Neuronal stem cell (in vitro differentiated cells): ENCODE measurements at regions not wholly inside any gene's neighbourhood (a gene's known extent, or its start where the extent isn't known, plus 50 kb on each side); places are given as distances from the start of the nearest gene placed in this dataset.
"Not testable (repeated sequence)": the region's sequence is repeated elsewhere in the genome, so short reads cannot be mapped to it uniquely, and the experiment has no call there.

ENCODE experiments used
- DNase-seq: peaks from one replicate; pipeline ENCODE4 v3.0.0-alpha.2; 2013; ENCODE audit warnings: low spot score
- H2AFZ ChIP-seq: one replicate; pipeline ENCODE4 v1.6.1; 2013; ENCODE audit warnings: mild to moderate bottlenecking, low read length, inconsistent platforms
- H2AK5ac ChIP-seq: 2 replicates; pipeline ENCODE4 v1.6.1; 2013; ENCODE audit warnings: low read depth, mild to moderate bottlenecking, inconsistent platforms, low read length, moderate library complexity, mixed read lengths
- H2BK120ac ChIP-seq: 2 replicates; pipeline ENCODE4 v1.6.1; 2013; ENCODE audit warnings: low read depth, mild to moderate bottlenecking, inconsistent platforms, low read length, moderate library complexity, mixed read lengths
- H2BK12ac ChIP-seq: one replicate; pipeline ENCODE4 v1.6.1; 2013; ENCODE audit warnings: low read length, inconsistent platforms
- H2BK15ac ChIP-seq: 2 replicates; pipeline ENCODE4 v1.6.1; 2013; ENCODE audit warnings: mild to moderate bottlenecking, low read length, inconsistent platforms, mixed read lengths
- H2BK5ac ChIP-seq: one replicate; pipeline ENCODE4 v1.6.1; 2013; ENCODE audit warnings: inconsistent platforms, mild to moderate bottlenecking, low read length, moderate library complexity
- H3K14ac ChIP-seq: one replicate; pipeline ENCODE4 v1.6.1; 2013; ENCODE audit warnings: low read length, inconsistent platforms
- H3K18ac ChIP-seq: 2 replicates; pipeline ENCODE4 v1.6.1; 2013; ENCODE audit warnings: low read length, inconsistent platforms
- H3K23ac ChIP-seq: 2 replicates; pipeline ENCODE4 v1.6.1; 2013; ENCODE audit warnings: low read depth, mild to moderate bottlenecking, mixed read lengths, low read length, inconsistent platforms; ENCODE audit not compliant: poor library complexity
- H3K27ac ChIP-seq: replicated peaks from 3 replicates; pipeline ENCODE4 v1.5.1; 2013; ENCODE audit warnings: low read length, inconsistent platforms
- H3K27me3 ChIP-seq, 3 experiments: 2 replicates each; pipeline ENCODE4 v1.6.1; 2013; ENCODE audit warnings: low read length in 3 of 3, mild to moderate bottlenecking in 2 of 3, inconsistent platforms in 1 of 3, low read depth in 1 of 3, mixed read lengths in 1 of 3, moderate library complexity in 1 of 3; ENCODE audit not compliant: control insufficient read depth in 3 of 3, insufficient read depth in 3 of 3
- H3K36me3 ChIP-seq, 2 donors: replicated peaks in 1 of 2; 2 replicates each; pipeline ENCODE4 v1.6.1; 2013; ENCODE audit warnings: low read length in 2 of 2; ENCODE audit not compliant: control insufficient read depth in 2 of 2, insufficient read depth in 2 of 2
- H3K4ac ChIP-seq: 2 replicates; pipeline ENCODE4 v1.6.1; 2013; ENCODE audit warnings: inconsistent platforms, mild to moderate bottlenecking, low read length, moderate library complexity
- H3K4me1 ChIP-seq, 2 donors: 1 replicate in 1 of 2; 2 replicates in 1 of 2; pipeline ENCODE4 v1.6.1; 2013; ENCODE audit warnings: low read length in 2 of 2, low read depth in 1 of 2; ENCODE audit not compliant: control insufficient read depth in 2 of 2, insufficient read depth in 1 of 2
- H3K4me2 ChIP-seq: one replicate; pipeline ENCODE4 v1.6.1; 2013; ENCODE audit warnings: mild to moderate bottlenecking, low read length, inconsistent platforms; ENCODE audit not compliant: insufficient read depth, poor library complexity, severe bottlenecking
- H3K4me3 ChIP-seq, 2 donors: 2 replicates each; pipeline ENCODE4 v1.5.1; 2013; ENCODE audit warnings: low read length in 2 of 2, mild to moderate bottlenecking in 2 of 2, inconsistent platforms in 1 of 2, moderate library complexity in 1 of 2
- H3K79me1 ChIP-seq: one replicate; pipeline ENCODE4 v1.6.1; 2013; ENCODE audit warnings: low read depth, mild to moderate bottlenecking, inconsistent platforms, low read length, moderate library complexity
- H3K9ac ChIP-seq: one replicate; pipeline ENCODE4 v1.6.1; 2013; ENCODE audit warnings: mild to moderate bottlenecking, low read depth, low read length, inconsistent platforms; ENCODE audit not compliant: poor library complexity
- H3K9me3 ChIP-seq, 2 donors: replicated peaks in 1 of 2; 2 replicates each; pipeline versions ENCODE3 to v1.6.1; 2013; ENCODE audit warnings: low read length in 2 of 2, mild to moderate bottlenecking in 2 of 2, inconsistent platforms in 1 of 2, low read depth in 1 of 2, mixed read lengths in 1 of 2, moderate library complexity in 1 of 2; ENCODE audit not compliant: control insufficient read depth in 2 of 2, insufficient read depth in 1 of 2
- H4K8ac ChIP-seq: one replicate; pipeline ENCODE4 v1.6.1; 2013; ENCODE audit warnings: low read depth, mild to moderate bottlenecking, inconsistent platforms, low read length, moderate library complexity
- H4K91ac ChIP-seq: one replicate; pipeline ENCODE4 v1.6.1; 2013; ENCODE audit warnings: low read length, low read depth, mild to moderate bottlenecking, inconsistent platforms; ENCODE audit not compliant: poor library complexity
- WGBS, 2 donors: extraction: QIAGEN DNeasy Blood & Tissue Kit; methylation state at CpG; one replicate each; pipeline ENCODE4 v1.1.7; 2013; ENCODE audit warnings: missing lambda C conversion rate in 2 of 2, mixed read lengths in 1 of 2; ENCODE audit not compliant: insufficient read length in 2 of 2, insufficient replicate concordance in 1 of 2; ENCODE audit errors: extremely low coverage in 2 of 2; 5-methylcytosine and 5-hydroxymethylcytosine counted together

GRCh38 chr21:32823296-32823695 is 51.7 kb upstream of the PAXBP1 start:
- H2AK5ac ChIP-seq, H3K4me1 ChIP-seq, H3K4me3 ChIP-seq, H3K4me2 ChIP-seq, H4K8ac ChIP-seq, H3K27ac ChIP-seq, H2AFZ ChIP-seq, H3K4ac ChIP-seq, H2BK120ac ChIP-seq, H2BK12ac ChIP-seq, H2BK5ac ChIP-seq, H2BK15ac ChIP-seq, H3K9ac ChIP-seq, H3K79me1 ChIP-seq, H3K23ac ChIP-seq, H3K27me3 ChIP-seq, H3K14ac ChIP-seq, H3K9me3 ChIP-seq, H3K36me3 ChIP-seq, H4K91ac ChIP-seq, DNase-seq, H3K18ac ChIP-seq: not testable (repeated sequence)
- WGBS, 2 donors = no CpG with 5 or more reads among the region's 1 CpG

GRCh38 chr21:32824950-32825349 is 53.4 kb upstream of the PAXBP1 start:
- Histone ChIP-seq H3K14ac (no peak overlapping the region), H3K9me3 (no peaks in the 10 kb centered on the region), H3K4me3 (no peak overlapping the region), H3K79me1 (no peaks in the 10 kb centered on the region), H3K4me1 (no peaks in the 10 kb centered on the region), H3K4ac (no peak overlapping the region), H3K36me3 (no peaks in the 10 kb centered on the region), H2BK120ac (no peak overlapping the region), H2BK12ac (no peak overlapping the region), H3K27me3 (no peaks in the 10 kb centered on the region), H2BK5ac (no peak overlapping the region), H2AK5ac (no peak overlapping the region), H2AFZ (no peak overlapping the region), H3K18ac (no peak overlapping the region), H3K27ac (no peak overlapping the region), H3K9ac (no peak overlapping the region), H2BK15ac (no peak overlapping the region), H3K23ac (no peak overlapping the region), H4K8ac (no peak overlapping the region), H4K91ac (no peak overlapping the region), H3K4me2 (no peak overlapping the region)
- no peak for DNase-seq
- no CpG with 5 or more reads among the region's 1 CpG for WGBS, 2 donors

- Histone ChIP-seq H3K4ac (no peak overlapping the region), H2BK15ac (no peak overlapping the region), H2BK5ac (no peak overlapping the region), H2BK12ac (no peak overlapping the region), H3K4me2 (no peak overlapping the region), H3K36me3 (no peaks in the 10 kb centered on the region), H2BK120ac (no peak overlapping the region), H2AK5ac (no peak overlapping the region), H3K18ac (peak overlapping the region; percentile 13), H3K9ac (no peak overlapping the region), H3K4me3 (no peak overlapping the region), H3K27ac (no peak overlapping the region), H3K14ac (no peak overlapping the region), H4K91ac (no peak overlapping the region), H4K8ac (no peak overlapping the region), H3K79me1 (no peaks in the 10 kb centered on the region), H3K27me3 (no peaks in the 10 kb centered on the region), H2AFZ (no peak overlapping the region), H3K4me1 (no peaks in the 10 kb centered on the region), H3K9me3 (no peaks in the 10 kb centered on the region), H3K23ac (no peak overlapping the region)
- WGBS, 2 donors = no CpG with 5 or more reads among the region's 9 CpGs
- no peak for DNase-seq
Observed at GRCh38 chr21:32826329-32827167, 55.0 kb upstream of the PAXBP1 start.

- Histone ChIP-seq H4K91ac (no peak overlapping the region), H3K36me3 (no peaks in the 10 kb centered on the region), H3K27me3 (peaks cover 0 to 7% (median 0%) of the 10 kb centered on the region in 3 experiments), H2BK12ac (no peak overlapping the region), H3K4me1 (no peaks in the 10 kb centered on the region), H3K18ac (no peak overlapping the region), H3K9ac (no peak overlapping the region), H2AK5ac (no peak overlapping the region), H3K4me3 (no peak overlapping the region), H2BK5ac (no peak overlapping the region), H2AFZ (no peak overlapping the region), H3K4me2 (no peak overlapping the region), H3K23ac (no peak overlapping the region), H3K9me3 (no peaks in the 10 kb centered on the region), H2BK15ac (no peak overlapping the region), H2BK120ac (no peak overlapping the region), H3K14ac (no peak overlapping the region), H3K79me1 (no peaks in the 10 kb centered on the region), H3K4ac (no peak overlapping the region), H3K27ac (no peak overlapping the region), H4K8ac (no peak overlapping the region)
- WGBS, 2 donors = no CpG with 5 or more reads among the region's 4 CpGs
- no peak for DNase-seq
Observed at GRCh38 chr21:32828908-32829307, 57.4 kb upstream of the PAXBP1 start.
